HG02884 (cell line): ENCODE measurements at regions not wholly inside any gene's neighbourhood (a gene's known extent, or its start where the extent isn't known, plus 50 kb on each side); places are given as distances from the start of the nearest gene placed in this dataset.
A peak's percentile ranks its signal among the peaks of the same experiment; 100 is the strongest.

Experiments
- ATAC-seq: cut with Tn5 transposase; IDR thresholded peaks from one replicate; pipeline ENCODE4 v1.9.1; 2021; ENCODE audit warnings: mild to moderate bottlenecking, moderate library complexity; ENCODE audit not compliant: unreplicated experiment

GRCh38 chr15:31241888-31242522 lies 84.6 kb upstream of the KLF13 start:
- no peak for ATAC-seq

- no peak for ATAC-seq
Observed at GRCh38 chr15:31243895-31244294, 82.7 kb upstream of the KLF13 start.

- no peak for ATAC-seq
Observed at GRCh38 chr15:31245135-31245689, 81.4 kb upstream of the KLF13 start.

- ATAC-seq: no peak
Observed at GRCh38 chr15:31245756-31246155, 80.9 kb upstream of the KLF13 start.

GRCh38 chr15:31247404-31247803 lies 79.2 kb upstream of the KLF13 start:
- no peak for ATAC-seq

GRCh38 chr15:31248263-31248662 lies 78.4 kb upstream of the KLF13 start:
- no peak for ATAC-seq

- ATAC-seq: no peak
Observed at GRCh38 chr15:31248951-31249350, 77.7 kb upstream of the KLF13 start.

- no peak for ATAC-seq
Observed at GRCh38 chr15:31250033-31250432, 76.6 kb upstream of the KLF13 start.

GRCh38 chr15:31251165-31251564 lies 75.5 kb upstream of the KLF13 start:
- no peak for ATAC-seq

- no peak for ATAC-seq
Observed at GRCh38 chr15:31252171-31252785, 74.4 kb upstream of the KLF13 start.

GRCh38 chr15:31254431-31255175 lies 72.0 kb upstream of the KLF13 start:
- no peak for ATAC-seq

- ATAC-seq: no peak
Observed at GRCh38 chr15:31255176-31255510, 71.5 kb upstream of the KLF13 start.

- ATAC-seq: peak; percentile 65
Observed at GRCh38 chr15:31255732-31256377, 70.8 kb upstream of the KLF13 start.

GRCh38 chr15:31256378-31257265 lies 70.0 kb upstream of the KLF13 start:
- ATAC-seq: no peak

GRCh38 chr15:31257286-31257685 lies 69.3 kb upstream of the KLF13 start:
- no peak for ATAC-seq

- ATAC-seq: no peak
Observed at GRCh38 chr15:31258260-31258659, 68.4 kb upstream of the KLF13 start.

- no peak for ATAC-seq
Observed at GRCh38 chr15:31259562-31260252, 66.9 kb upstream of the KLF13 start.

- ATAC-seq: no peak
Observed at GRCh38 chr15:31260646-31261265, 65.9 kb upstream of the KLF13 start.
